HG03280 (cell line): ENCODE measurements at regions not wholly inside any gene's neighbourhood (a gene's known extent, or its start where the extent isn't known, plus 50 kb on each side); places are given as distances from the start of the nearest gene placed in this dataset.

Experiments used
- ATAC-seq: cut with Tn5 transposase; IDR thresholded peaks from one replicate; pipeline ENCODE4 v1.9.1; 2021; ENCODE audit warnings: mild to moderate bottlenecking, moderate library complexity; ENCODE audit not compliant: unreplicated experiment

DNA sequence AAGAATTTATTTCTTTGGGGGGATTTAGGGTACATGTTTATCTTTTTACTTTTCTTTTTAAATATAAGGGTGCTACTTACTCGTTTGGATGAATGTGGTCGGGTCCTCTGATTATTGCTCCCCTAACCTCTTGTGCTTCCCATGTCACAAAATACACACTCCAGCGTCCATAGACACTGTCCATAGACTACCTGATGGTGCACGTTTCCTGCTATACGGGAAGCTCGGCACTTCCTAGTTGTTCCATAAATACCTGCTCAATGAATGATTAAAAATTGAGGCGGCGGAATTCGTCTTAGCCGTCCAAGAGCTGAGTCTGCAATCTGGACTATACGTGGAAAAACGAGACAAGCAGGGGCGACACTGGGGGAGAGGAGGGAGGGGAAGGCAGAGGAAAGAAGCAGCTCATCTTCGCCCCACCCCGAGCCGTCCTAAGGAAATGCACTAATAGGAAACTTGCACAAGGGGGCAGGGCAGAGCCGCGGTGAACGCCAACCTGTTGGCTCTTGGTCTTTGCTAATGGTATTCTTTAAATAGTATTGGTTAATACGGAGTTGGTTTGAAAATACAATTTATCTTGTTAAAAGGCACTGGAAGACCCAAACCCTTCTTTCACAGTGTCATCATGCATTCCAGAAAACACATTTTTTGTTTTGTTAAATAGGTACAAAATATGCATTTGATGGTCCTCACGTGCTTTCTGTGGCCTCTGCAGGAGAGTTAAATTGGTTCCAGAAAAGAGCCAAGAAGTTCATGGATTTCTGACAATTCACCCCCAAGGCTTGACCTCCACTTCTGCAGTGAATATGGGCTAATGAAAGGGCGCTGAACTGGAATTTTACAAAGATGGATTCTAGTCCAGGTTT, 73.0 kb upstream of the KCTD1 start:
- peak; percentile 58 for ATAC-seq

DNA sequence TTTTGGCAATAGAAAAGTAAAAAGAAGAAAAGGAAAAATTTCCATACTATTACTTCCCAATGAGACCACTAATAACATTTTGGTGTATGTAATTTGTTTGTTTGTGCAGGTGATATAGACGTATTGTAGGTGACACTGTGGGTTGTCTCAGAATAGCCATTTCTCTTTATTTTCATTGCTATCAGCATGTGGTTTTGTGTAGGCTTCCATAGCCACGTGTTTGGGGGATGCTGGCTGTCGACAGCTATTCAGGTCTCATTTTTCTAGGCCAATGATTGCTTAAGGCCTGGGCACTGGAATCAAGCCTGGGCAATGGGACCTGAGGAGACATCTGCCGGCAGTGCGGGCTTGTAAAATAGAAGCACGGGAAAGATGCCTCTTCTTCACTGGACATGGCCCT, 71.0 kb upstream of the KCTD1 start:
- no peak for ATAC-seq

DNA sequence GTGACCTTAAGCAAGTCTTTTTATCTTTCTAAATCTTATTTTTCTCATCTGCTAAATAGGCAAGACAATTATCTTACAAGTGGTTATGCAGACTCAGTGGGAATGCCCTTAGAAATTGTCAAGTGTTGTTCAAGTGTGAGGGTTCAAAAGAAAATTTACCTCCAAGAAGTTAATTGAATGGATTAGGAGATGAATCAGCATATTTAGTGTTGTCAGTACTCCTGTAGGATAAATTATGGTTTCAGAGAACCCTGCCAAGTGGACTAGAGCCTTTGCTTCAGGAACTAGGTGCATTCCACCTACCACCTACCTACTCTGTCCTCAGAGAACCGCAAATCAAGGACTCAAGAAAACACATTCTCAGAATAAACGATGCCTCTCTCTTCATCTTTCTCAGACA, 69.8 kb upstream of the KCTD1 start:
- no peak for ATAC-seq

DNA sequence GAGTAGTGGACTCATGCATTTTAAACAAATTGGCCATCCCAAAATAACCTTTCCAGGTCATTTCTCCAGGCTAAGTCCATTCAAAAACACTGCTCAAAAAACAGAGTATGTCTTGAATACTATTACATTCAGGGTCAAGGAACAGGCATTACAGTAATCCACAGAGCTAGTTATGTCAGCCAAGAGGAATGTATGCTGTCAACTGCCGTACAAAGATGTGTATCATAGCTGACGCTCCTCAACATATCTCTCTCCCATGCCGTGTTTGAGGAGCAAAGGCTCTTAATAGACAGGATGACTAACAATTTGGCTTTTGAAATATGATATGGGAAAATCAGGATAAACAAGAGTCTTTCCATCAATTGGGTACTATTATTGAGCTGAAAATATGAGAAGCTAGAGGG, 68.8 kb upstream of the KCTD1 start:
- ATAC-seq: no peak

DNA sequence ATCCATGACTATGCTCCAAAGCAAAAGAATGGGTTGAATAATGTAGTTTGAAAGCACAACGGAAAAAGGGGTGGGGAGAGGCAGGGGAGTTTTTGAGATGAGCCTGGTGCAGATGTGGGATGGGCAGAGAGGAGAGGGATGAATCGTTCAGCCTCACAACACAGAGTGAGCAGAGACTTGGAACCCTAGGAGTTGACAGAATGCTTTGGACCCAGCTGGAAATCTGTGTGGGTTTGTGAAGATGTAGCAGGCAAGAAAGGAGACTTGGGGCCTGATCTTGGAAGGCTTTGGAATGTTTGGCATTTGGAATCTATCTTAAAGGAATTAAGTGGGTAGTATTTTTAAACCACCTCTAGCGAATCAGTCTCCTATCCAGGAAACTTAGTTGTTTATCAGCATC, 66.0 kb upstream of the KCTD1 start:
- no peak for ATAC-seq
